HG03196 (cell line): ENCODE measurements at regions not wholly inside any gene's neighbourhood (a gene's known extent, or its start where the extent isn't known, plus 50 kb on each side); places are given as distances from the start of the nearest gene placed in this dataset.

ENCODE experiments used
- ATAC-seq: cut with Tn5 transposase; IDR thresholded peaks from one replicate; pipeline ENCODE4 v1.9.1; 2021; ENCODE audit not compliant: unreplicated experiment

DNA sequence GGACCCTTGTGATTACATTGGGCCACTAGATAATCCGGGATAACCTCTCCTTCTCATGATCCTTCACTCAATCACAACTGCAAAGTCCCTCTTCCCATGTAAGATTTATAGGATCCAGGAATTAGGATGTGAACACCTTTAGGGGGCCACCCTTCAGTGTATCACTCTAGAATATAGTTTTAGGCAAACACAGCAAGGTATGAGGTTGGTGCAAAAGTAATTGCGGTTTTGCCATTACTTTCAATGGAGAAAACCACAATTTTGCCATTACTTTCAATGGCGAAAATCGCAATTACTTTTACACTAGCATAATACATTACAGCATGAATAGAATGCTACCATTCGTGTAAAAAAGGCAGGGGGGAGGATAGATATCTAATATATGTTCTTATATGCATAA is 104.0 kb downstream of the BAMBI start:
- no peak for ATAC-seq

DNA sequence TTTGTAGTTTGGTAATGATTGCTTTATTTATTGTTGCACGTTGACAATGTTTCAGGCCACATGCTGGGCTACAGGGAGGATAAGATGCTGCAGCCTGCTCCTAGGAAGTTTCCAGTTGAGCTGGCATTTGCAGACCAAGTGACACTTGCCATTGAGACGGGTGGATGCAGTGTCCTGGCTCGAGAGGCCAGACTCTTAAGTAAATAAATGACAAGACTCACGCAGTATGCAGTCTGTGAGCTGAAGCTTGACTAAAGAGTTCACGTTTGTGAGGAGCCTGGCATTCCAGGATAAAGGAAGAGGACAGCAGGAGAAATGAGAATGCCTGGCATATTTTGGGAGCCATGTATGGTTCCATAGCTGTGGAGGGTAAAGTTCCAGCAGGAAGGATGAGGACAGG is 105.8 kb downstream of the BAMBI start:
- ATAC-seq = no peak

DNA sequence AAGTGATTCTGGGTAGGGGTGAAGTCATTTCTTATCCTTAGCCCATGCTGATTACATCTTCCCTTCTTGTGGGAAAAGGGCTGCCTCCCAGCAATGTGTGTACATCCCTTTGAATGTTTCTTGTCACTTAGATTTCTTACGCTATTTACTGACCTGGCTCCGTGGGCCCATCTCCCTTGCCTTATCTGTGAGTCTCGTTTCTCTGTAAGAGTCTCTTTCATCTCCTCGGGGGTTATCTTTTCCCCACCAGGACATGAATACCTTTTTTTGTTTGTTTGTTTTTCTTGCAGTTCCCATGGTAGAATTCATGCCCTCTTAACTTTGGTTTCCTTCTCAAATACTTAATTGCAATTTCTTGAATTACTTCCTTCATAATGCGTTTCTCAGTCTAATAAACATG is 107.7 kb downstream of the BAMBI start:
- ATAC-seq = no peak

- ATAC-seq = peak; percentile 82
These were observed 110.9 kb downstream of the BAMBI start for GRCh38 chr10:28788252-28788651.

GRCh38 chr10:28788762-28789161 is 111.4 kb downstream of the BAMBI start:
- no peak for ATAC-seq

DNA sequence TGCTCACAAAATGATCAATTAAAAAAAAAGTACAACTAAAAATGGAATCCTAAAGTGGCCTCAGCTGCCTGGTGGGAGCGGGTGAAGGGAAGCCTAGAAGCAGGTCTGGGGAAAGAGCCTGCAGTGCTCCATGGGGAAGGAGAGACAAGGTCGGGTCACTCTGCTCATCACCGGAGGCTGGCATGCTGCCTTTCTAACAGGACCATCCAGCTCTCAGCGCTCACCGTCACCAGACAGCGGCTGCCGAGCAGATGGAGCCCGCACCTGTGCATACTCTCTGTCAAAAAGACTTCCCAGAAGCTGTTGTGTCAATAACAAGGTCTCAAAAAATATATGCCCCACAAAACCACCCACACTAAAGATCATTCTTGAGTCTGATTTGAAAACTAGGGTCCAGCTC is 112.8 kb downstream of the BAMBI start:
- ATAC-seq = no peak

DNA sequence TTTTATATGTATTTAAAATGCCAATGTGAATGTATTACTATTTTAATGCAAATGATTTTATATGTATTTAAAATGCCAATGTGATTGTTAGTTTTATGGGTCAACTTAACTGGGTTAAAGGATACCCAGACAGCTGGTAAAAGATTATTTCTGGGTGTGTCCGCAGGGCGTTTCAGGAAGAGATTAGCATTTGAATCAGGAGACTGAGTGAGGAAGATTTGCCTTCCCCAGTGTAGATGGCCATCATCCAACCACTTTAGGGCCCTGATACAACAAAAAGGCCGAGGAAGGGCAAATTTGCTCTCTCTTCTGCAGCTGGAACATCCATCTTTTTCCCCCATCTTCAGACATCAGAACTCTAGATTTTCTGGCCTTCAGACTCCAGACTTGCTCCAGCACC is 116.2 kb downstream of the BAMBI start:
- no peak for ATAC-seq

DNA sequence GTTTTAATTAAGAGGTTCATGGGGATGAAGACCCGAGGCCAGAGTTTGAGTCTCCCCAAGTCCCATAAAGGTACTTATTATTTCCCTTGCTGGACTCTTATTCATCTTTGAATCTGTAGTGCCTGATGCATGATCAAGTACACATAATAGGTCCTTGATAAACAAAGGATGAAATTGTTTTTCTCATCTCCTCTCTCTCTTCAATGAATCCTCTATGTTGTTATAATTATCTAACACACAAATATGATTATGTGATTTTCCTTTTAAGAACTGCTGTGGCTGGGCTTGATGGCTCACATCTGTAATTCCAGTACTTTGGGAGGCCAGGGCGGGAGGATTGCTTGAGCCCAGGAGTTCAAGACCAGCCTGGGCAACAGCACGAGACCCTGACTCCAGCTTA is 117.7 kb downstream of the BAMBI start:
- no peak for ATAC-seq

GRCh38 chr10:28796606-28797512 is 119.5 kb downstream of the BAMBI start:
- ATAC-seq = no peak

- no peak for ATAC-seq
These were observed 120.6 kb downstream of the BAMBI start for GRCh38 chr10:28797904-28798371.

- ATAC-seq = no peak
These were observed 121.2 kb downstream of the BAMBI start for GRCh38 chr10:28798428-28798955.

DNA sequence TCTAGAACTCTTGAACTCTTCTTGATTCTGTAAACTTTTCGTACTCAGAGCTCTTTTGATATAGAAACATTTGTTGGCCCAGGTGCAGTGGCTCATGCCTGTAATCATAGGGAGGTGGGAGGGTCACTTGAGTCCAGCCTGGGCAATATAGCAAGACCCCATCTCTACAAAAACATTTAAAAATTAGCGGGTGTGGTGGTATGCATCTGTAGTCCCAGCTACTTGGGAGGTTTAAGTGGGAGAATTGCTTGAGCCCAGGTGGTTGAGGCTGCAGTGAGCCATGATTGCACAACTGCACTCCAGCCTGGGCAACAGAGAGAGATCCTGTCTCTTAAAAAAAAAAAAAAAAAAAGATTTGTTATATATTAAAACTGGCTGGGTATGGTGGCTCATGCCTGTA is 121.6 kb downstream of the BAMBI start:
- ATAC-seq = no peak

GRCh38 chr10:28800144-28800543 is 122.8 kb downstream of the BAMBI start:
- ATAC-seq = no peak

DNA sequence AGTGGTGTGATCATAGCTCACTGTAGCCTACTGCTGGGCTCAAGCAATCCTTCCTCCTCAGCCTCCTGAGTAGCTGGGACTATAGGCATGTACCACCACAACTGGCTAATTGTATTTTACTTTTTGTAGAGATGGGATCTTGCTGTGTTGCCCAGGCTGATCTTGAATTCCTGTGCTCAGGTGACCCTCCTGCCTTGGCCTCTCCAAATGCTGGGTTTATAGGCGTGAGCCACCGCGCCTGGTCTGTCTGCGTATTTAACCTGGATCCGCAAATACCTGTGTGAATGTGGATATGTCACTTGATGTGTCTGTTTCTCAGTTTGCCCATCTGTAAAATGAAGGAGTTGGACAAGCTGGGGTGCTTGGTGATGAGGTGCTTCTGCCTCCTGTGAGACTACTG is 123.9 kb downstream of the BAMBI start:
- no peak for ATAC-seq

GRCh38 chr10:28801869-28802268 is 124.5 kb downstream of the BAMBI start:
- no peak for ATAC-seq

DNA sequence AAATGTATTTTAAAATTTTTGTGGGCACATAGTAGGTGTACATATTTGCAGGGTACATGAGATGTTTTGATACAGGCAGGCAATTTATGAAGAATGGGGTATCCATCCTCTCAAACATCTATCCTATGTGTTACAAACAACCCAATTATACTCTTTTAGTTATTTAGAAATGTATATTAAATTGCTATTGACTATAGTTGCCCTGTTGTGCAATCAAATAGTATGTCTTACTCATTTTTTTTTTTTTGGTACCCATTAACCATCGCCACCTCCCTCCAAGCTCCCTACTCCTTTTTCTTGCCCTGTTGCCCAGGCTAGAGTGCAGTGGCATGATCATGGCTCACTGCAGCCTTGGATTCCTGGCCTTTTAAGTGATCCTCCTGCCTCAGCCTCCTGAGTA is 128.1 kb downstream of the BAMBI start:
- ATAC-seq = no peak

GRCh38 chr10:28806488-28806941 is 129.2 kb downstream of the BAMBI start:
- ATAC-seq = no peak

DNA sequence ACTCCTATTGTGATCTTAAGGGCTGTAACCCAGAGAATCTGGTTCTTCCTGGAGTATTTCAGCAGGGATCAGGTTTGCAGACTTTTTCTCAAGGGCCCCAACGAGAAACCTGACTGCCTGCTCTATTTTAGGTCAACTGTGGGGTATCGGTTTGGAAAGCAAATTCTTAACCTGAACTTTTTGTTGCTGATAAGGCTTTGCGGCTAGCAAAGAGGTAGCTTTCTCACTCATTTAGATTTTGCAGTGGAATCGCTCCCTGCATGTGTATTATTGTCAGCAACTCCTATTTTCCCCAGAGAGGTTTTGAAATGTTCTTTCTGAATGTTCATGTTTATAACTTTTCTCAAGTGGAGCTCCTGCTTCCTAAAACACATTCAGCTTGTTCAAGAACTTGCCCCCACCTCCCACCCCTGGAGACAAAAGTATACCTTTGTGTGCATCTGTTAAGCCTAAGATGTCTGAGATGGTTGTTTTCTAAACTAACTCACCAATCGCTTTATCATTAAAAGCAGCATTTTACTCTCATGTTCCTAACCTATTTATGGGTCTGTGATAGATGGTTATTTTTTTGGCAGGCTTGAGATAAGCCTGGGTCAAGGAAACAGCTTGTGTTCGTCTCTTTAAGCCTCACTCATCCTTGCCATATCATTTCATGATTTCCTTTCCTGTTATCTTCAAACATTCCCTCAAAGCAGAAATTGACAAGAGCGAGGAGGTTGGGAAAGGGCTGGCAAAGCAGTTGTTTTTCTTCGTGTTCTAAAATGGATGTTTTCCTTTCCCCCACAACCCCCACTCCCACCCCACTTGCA is 129.8 kb downstream of the BAMBI start:
- ATAC-seq = no peak

DNA sequence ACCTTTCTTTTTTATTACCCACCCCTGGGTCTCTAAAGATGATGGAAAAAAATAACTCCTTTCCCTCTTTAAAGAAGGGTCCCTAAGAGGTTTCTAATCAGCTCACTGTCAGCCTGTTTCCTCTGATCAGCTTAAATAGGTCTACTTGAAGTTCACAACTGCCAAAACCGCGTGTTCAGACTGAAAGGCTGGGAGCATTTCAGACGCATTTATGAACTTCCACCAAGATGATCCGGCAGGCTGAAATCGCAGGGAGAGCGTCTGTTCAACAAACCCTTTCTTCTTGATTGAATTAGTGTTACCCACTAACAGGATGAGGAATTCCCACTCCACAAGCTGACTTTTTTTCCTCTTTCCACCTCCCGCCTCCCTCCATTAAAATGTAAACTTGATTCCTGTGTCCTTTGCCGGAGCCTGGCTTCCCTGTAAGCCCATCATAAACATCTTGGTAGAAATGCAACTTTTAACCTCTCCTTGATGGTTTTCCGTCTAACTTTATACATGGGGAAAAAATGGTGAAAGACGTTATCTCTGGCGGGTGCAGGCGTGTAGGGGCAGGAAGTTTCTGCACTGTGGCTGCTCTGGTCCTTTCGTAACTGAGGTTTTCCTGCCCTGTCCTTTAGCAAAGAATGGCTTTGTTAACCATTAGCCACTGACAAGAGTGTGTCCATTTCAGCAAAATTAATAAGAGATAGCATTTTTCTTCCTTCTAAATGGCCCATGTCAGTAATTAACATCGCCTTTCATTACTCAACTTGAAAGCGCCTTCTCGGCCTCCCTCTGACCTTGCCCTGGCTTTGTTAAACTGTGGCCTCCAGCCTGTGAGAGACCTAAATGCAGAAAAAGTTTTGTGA is 130.7 kb downstream of the BAMBI start:
- no peak for ATAC-seq

DNA sequence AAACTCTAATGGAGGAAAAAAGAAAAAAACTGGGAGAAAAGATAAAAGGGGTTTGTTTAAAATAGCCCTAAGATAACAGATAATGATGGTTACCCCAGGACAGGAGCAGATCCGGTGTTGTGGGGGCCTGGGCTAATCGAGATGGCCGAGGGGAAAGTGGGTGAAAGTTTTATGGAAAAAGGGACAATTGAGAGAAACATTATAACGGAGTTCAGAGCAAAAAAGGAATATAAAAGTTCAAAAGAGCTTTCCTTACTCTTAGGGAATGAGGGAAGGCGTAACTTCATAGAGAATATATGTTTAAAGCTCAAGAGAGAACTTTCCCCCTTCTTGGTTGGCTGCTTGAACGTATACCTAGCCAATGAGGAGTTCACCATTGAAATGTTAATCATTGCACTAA is 131.4 kb downstream of the BAMBI start:
- ATAC-seq = no peak
